ENCODE measurements at regions not wholly inside any gene's neighbourhood (a gene's known extent, or its start where the extent isn't known, plus 50 kb on each side); places are given as distances from the start of the nearest gene placed in this dataset.

DNA sequence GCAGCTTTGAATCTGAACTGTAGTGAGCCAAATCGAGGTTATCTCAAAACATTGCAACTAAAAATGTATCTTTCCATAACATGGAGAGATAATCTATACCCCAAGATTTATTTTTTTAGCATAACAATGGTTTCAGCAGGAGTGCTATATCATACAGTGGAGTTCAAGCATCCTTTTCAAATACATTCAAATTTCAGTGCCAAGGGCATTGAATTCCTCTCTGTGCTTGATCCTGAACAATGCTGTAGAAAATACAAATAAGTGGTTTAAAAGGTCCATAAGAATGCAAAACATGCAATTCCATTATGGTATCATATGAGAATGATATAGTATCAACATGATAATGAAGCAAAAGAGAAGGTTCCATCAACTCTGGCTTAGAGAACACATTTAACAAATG, 201.7 kb downstream of the TXNL1 start:
- TF ChIP-seq, protein P1, sequence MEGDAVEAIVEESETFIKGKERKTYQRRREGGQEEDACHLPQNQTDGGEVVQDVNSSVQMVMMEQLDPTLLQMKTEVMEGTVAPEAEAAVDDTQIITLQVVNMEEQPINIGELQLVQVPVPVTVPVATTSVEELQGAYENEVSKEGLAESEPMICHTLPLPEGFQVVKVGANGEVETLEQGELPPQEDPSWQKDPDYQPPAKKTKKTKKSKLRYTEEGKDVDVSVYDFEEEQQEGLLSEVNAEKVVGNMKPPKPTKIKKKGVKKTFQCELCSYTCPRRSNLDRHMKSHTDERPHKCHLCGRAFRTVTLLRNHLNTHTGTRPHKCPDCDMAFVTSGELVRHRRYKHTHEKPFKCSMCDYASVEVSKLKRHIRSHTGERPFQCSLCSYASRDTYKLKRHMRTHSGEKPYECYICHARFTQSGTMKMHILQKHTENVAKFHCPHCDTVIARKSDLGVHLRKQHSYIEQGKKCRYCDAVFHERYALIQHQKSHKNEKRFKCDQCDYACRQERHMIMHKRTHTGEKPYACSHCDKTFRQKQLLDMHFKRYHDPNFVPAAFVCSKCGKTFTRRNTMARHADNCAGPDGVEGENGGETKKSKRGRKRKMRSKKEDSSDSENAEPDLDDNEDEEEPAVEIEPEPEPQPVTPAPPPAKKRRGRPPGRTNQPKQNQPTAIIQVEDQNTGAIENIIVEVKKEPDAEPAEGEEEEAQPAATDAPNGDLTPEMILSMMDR (IDR thresholded peaks at IDR 0.05) = no peak
- TF ChIP-seq POLR2A (IDR thresholded peaks at IDR 0.05) = no peak
